Right atrium auricular region (tissue), 2 donors: ENCODE measurements at regions not wholly inside any gene's neighbourhood (a gene's known extent, or its start where the extent isn't known, plus 50 kb on each side); places are given as distances from the start of the nearest gene placed in this dataset.

Source experiments
- DNase-seq: peaks from one replicate; pipeline ENCODE4 v3.0.0-alpha.2; 2019; ENCODE audit warnings: low spot score
- H3K27ac ChIP-seq, 2 donors: fragments of 200-600 bp; sonication (generic); 1 replicate in 1 of 2; 2 replicates in 1 of 2; pipeline ENCODE4 v1.5.1; 2016 to 2019
- H3K27me3 ChIP-seq, 2 donors: fragments of 200-600 bp; sonication (generic); one replicate each; pipeline versions ENCODE4 v1.5.1 to v1.6.0; 2017 to 2019
- H3K36me3 ChIP-seq: fragments of 200-600 bp; sonication (generic); one replicate; pipeline ENCODE4 v1.5.1; 2016
- H3K4me1 ChIP-seq, 2 donors: fragments of 200-600 bp; sonication (generic); one replicate each; pipeline versions ENCODE4 v1.5.1 to v1.6.0; 2017 to 2019
- H3K4me3 ChIP-seq, 2 donors: fragments of 200-600 bp; sonication (generic); 1 replicate in 1 of 2; 2 replicates in 1 of 2; pipeline ENCODE4 v1.5.1; 2017 to 2019; ENCODE audit warnings: mild to moderate bottlenecking in 1 of 2, moderate library complexity in 1 of 2
- H3K9me3 ChIP-seq, 2 donors: fragments of 200-600 bp; sonication (generic); one replicate each; pipeline ENCODE4 v1.5.1; 2019
- CTCF ChIP-seq, 2 donors: fragments of 200-600 bp; sonication (generic); IDR thresholded peaks; one replicate each; pipeline ENCODE4 v1.5.1; 2019; ENCODE audit warnings: antibody characterized with exemption in 2 of 2

GRCh38 chr4:19675172-19675811, 576.4 kb upstream of the SLIT2 start:
- Histone ChIP-seq H3K36me3 (no peaks in the 10 kb centered on the region), H3K4me1 (no peaks in the 10 kb centered on the region), H3K27ac (peak overlapping the region in 1 of 2 donors; percentile 1), H3K9me3 (peaks cover 0 to 5% of the 10 kb centered on the region in 2 donors), H3K27me3 (no peaks in the 10 kb centered on the region), H3K4me3 (no peak overlapping the region)
- DNase-seq = no peak
- no peak for TF ChIP-seq CTCF (IDR thresholded peaks at IDR 0.05)

- TF ChIP-seq CTCF (IDR thresholded peaks at IDR 0.05) = no peak
These were observed 592.6 kb upstream of the SLIT2 start for GRCh38 chr4:19659101-19659500.

GRCh38 chr4:19657856-19658255, 593.8 kb upstream of the SLIT2 start:
- H3K4me3 ChIP-seq = no peak overlapping the region
- no peak overlapping the region for H3K27ac ChIP-seq
- no peaks in the 10 kb centered on the region for H3K9me3 ChIP-seq
- H3K4me1 ChIP-seq = no peaks in the 10 kb centered on the region
- no peaks in the 10 kb centered on the region for H3K36me3 ChIP-seq
- DNase-seq = no peak
- no peaks in the 10 kb centered on the region for H3K27me3 ChIP-seq
- no peak for TF ChIP-seq CTCF (IDR thresholded peaks at IDR 0.05)

More at GRCh38 chr4:19659101-19659500, 592.6 kb upstream of the SLIT2 start:
- H3K9me3 ChIP-seq = no peaks in the 10 kb centered on the region
- no peaks in the 10 kb centered on the region for H3K36me3 ChIP-seq
- H3K27me3 ChIP-seq = no peaks in the 10 kb centered on the region
- no peak for DNase-seq
- no peak overlapping the region for H3K4me3 ChIP-seq
- no peaks in the 10 kb centered on the region for H3K4me1 ChIP-seq
- no peak overlapping the region for H3K27ac ChIP-seq

GRCh38 chr4:19655666-19656065, 596.0 kb upstream of the SLIT2 start:
- no peaks in the 10 kb centered on the region for H3K36me3 ChIP-seq
- no peak overlapping the region for H3K4me3 ChIP-seq
- H3K27ac ChIP-seq = no peak overlapping the region
- no peak for DNase-seq
- no peaks in the 10 kb centered on the region for H3K27me3 ChIP-seq
- no peak for TF ChIP-seq CTCF (IDR thresholded peaks at IDR 0.05)
- H3K4me1 ChIP-seq = no peaks in the 10 kb centered on the region
- H3K9me3 ChIP-seq = no peaks in the 10 kb centered on the region

- no peak for TF ChIP-seq CTCF (IDR thresholded peaks at IDR 0.05)
- H3K27ac ChIP-seq = no peak overlapping the region
- no peaks in the 10 kb centered on the region for H3K9me3 ChIP-seq
- H3K36me3 ChIP-seq = no peaks in the 10 kb centered on the region
- H3K4me3 ChIP-seq = no peak overlapping the region
- H3K27me3 ChIP-seq = no peaks in the 10 kb centered on the region
- no peaks in the 10 kb centered on the region for H3K4me1 ChIP-seq
- no peak for DNase-seq
These were observed 600.5 kb upstream of the SLIT2 start for GRCh38 chr4:19650903-19651864.
